Chondrocyte (in vitro differentiated cells): ENCODE measurements at regions not wholly inside any gene's neighbourhood (a gene's known extent, or its start where the extent isn't known, plus 50 kb on each side); places are given as distances from the start of the nearest gene placed in this dataset.
A peak's percentile ranks its signal among the peaks of the same experiment; 100 is the strongest.
"Not testable (repeated sequence)": the region's sequence is repeated elsewhere in the genome, so short reads cannot be mapped to it uniquely, and the experiment has no call there.

Experiments used
- DNase-seq: peaks from one replicate; pipeline ENCODE4 v3.0.0; 2021; ENCODE audit warnings: mixed read lengths, low spot score
- H3K27ac Mint-ChIP-seq: one replicate; pipeline ENCODE4 v1.8.0; 2021; ENCODE audit warnings: mild to moderate bottlenecking, moderate library complexity, mixed read lengths; ENCODE audit not compliant: unreplicated experiment
- H3K27me3 Mint-ChIP-seq: 2 replicates; pipeline ENCODE4 v1.8.0; 2021; ENCODE audit warnings: low read depth, mixed read lengths
- H3K36me3 Mint-ChIP-seq: 2 replicates; pipeline ENCODE4 v1.8.0; 2021; ENCODE audit warnings: low read depth, mixed read lengths
- H3K4me1 Mint-ChIP-seq: 2 replicates; pipeline ENCODE4 v1.8.0; 2021; ENCODE audit warnings: low read depth, mild to moderate bottlenecking, mixed read lengths
- H3K4me3 Mint-ChIP-seq: one replicate; pipeline ENCODE4 v1.8.0; 2021; ENCODE audit warnings: mild to moderate bottlenecking, moderate library complexity, mixed read lengths; ENCODE audit not compliant: unreplicated experiment
- H3K9me3 Mint-ChIP-seq: 2 replicates; pipeline ENCODE4 v1.8.0; 2021; ENCODE audit warnings: low read depth, mixed read lengths
- CTCF ChIP-seq: fragments of 200-600 bp; sonication (generic); IDR thresholded peaks from 2 replicates; pipeline ENCODE4 v1.5.0; 2021; ENCODE audit warnings: antibody characterized with exemption, mild to moderate bottlenecking, moderate library complexity

- no peak overlapping the region for H3K4me3 Mint-ChIP-seq
- H3K9me3 Mint-ChIP-seq, result peaks cover 4% of the 10 kb centered on the region
- no peaks in the 10 kb centered on the region for H3K36me3 Mint-ChIP-seq
- H3K4me1 Mint-ChIP-seq, result peaks cover 9% of the 10 kb centered on the region
- no peak for DNase-seq
- no peaks in the 10 kb centered on the region for H3K27me3 Mint-ChIP-seq
- TF ChIP-seq CTCF, result no peak
- no peak overlapping the region for H3K27ac Mint-ChIP-seq
These were observed 743.7 kb upstream of the NECTIN3 start for GRCh38 chr3:110327870-110328269.

GRCh38 chr3:110331562-110331961 lies 740.1 kb upstream of the NECTIN3 start:
- H3K4me3 Mint-ChIP-seq, H3K27ac Mint-ChIP-seq, H3K36me3 Mint-ChIP-seq, H3K4me1 Mint-ChIP-seq, H3K27me3 Mint-ChIP-seq, DNase-seq: not testable (repeated sequence)
- H3K9me3 Mint-ChIP-seq, result peaks cover 17% of the 10 kb centered on the region

GRCh38 chr3:110332629-110333028 lies 739.0 kb upstream of the NECTIN3 start:
- H3K4me3 Mint-ChIP-seq, result no peak overlapping the region
- peaks cover 1% of the 10 kb centered on the region for H3K36me3 Mint-ChIP-seq
- H3K9me3 Mint-ChIP-seq, result peaks cover 26% of the 10 kb centered on the region
- no peaks in the 10 kb centered on the region for H3K27me3 Mint-ChIP-seq
- no peak for TF ChIP-seq CTCF
- DNase-seq, result peak; percentile 58
- no peak overlapping the region for H3K27ac Mint-ChIP-seq
- no peaks in the 10 kb centered on the region for H3K4me1 Mint-ChIP-seq

DNA sequence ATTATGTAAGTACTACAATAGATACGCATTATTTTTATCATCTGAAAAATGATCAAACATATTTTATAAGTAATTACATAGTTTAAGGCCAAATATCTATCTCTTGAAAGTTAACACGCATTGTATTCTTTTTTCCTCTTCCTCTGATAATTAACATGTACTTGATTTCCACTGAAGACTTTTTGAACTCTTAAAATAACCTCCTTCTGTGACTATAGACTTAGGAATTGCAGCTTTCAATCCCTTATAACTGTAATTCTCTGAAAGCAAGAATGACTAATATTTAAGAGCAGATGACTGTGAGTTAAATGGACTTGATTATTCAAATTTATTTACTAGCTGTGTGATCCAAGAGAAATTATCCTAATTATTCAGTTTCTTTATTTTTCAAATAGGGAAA lies 730.6 kb upstream of the NECTIN3 start:
- H3K27ac Mint-ChIP-seq, result no peak overlapping the region
- H3K27me3 Mint-ChIP-seq, result no peaks in the 10 kb centered on the region
- peaks cover 20% of the 10 kb centered on the region for H3K9me3 Mint-ChIP-seq
- peaks cover 20% of the 10 kb centered on the region for H3K4me1 Mint-ChIP-seq
- no peak for DNase-seq
- no peak overlapping the region for H3K4me3 Mint-ChIP-seq
- peaks cover 3% of the 10 kb centered on the region for H3K36me3 Mint-ChIP-seq
- TF ChIP-seq CTCF, result no peak

DNA sequence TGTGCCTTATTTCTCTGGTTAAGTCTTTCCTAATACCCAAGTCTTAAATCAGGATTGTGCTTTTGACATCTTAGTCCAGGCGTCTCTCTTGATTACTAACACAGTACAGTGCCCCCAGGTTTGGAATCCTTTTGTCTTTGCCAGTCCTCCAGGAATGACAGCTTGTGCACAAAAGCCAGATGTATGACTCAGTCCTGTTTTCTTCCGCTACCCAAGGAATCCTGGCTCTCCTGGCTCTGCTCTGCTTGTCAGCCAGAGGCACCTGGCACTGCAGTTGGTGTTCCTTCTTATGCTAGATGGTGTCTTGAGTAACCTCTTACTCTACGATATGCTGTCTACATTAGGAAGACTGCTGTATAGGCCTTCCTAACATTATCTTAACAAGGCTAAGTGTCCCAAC lies 728.2 kb upstream of the NECTIN3 start:
- Mint-ChIP-seq H3K36me3 (no peaks in the 10 kb centered on the region), H3K4me3 (no peak overlapping the region), H3K27ac (no peak overlapping the region), H3K27me3 (no peaks in the 10 kb centered on the region), H3K4me1 (peaks cover 20% of the 10 kb centered on the region), H3K9me3 (no peaks in the 10 kb centered on the region)
- TF ChIP-seq CTCF, result no peak
- no peak for DNase-seq

- no peak for DNase-seq
- no peaks in the 10 kb centered on the region for H3K36me3 Mint-ChIP-seq
- H3K27ac Mint-ChIP-seq, result peak overlapping the region; percentile 69
- no peaks in the 10 kb centered on the region for H3K9me3 Mint-ChIP-seq
- peaks cover 20% of the 10 kb centered on the region for H3K4me1 Mint-ChIP-seq
- H3K27me3 Mint-ChIP-seq, result no peaks in the 10 kb centered on the region
- TF ChIP-seq CTCF, result no peak
- H3K4me3 Mint-ChIP-seq, result no peak overlapping the region
These were observed 727.7 kb upstream of the NECTIN3 start for GRCh38 chr3:110343945-110344344.
